CD4-positive, CD25-positive, alpha-beta regulatory T cell (primary cell): ENCODE measurements at regions not wholly inside any gene's neighbourhood (a gene's known extent, or its start where the extent isn't known, plus 50 kb on each side); places are given as distances from the start of the nearest gene placed in this dataset.

Experiments
- ATAC-seq, 2 donors: fragments of 150-1000 bp; cut with Tn5 transposase; one replicate each; pipeline ENCODE4 v1.10.0; 2021; ENCODE audit warnings: low read depth in 2 of 2, moderate number of reproducible peaks in 2 of 2, moderate library complexity in 1 of 2
- DNase-seq, 3 donors: peaks; one replicate each; pipeline versions ENCODE4 v3.0.0 to v3.0.0-alpha.2; 2012 to 2022; ENCODE audit warnings: mixed read lengths in 1 of 3
- H3K27ac ChIP-seq: one replicate; pipeline ENCODE4 v1.7.0; 2013; ENCODE audit warnings: mild to moderate bottlenecking, low read length; ENCODE audit not compliant: insufficient read depth, poor library complexity, severe bottlenecking
- H3K27me3 ChIP-seq: one replicate; pipeline ENCODE4 v1.7.0; 2013; ENCODE audit warnings: low read length; ENCODE audit not compliant: control insufficient read depth, insufficient read depth
- H3K36me3 ChIP-seq: one replicate; pipeline ENCODE4 v1.7.0; 2013; ENCODE audit warnings: mild to moderate bottlenecking, low read length, moderate library complexity; ENCODE audit not compliant: control insufficient read depth, insufficient read depth
- H3K4me1 ChIP-seq: 2 replicates; pipeline ENCODE4 v1.7.0; 2013; ENCODE audit warnings: mild to moderate bottlenecking, low read length; ENCODE audit not compliant: insufficient read depth, control insufficient read depth, poor library complexity, severe bottlenecking
- H3K4me3 ChIP-seq: one replicate; pipeline ENCODE4 v1.7.0; 2013; ENCODE audit warnings: low read depth, mild to moderate bottlenecking, low read length, moderate library complexity
- H3K9me3 ChIP-seq, 2 experiments: 1 replicate in 1 of 2; 2 replicates in 1 of 2; pipeline ENCODE4 v1.7.0; 2013; ENCODE audit warnings: low read length in 2 of 2, mild to moderate bottlenecking in 1 of 2, moderate library complexity in 1 of 2; ENCODE audit not compliant: control insufficient read depth in 2 of 2
- H3K27ac Mint-ChIP-seq, 3 donors: one replicate each; pipeline ENCODE4 v1.8.0; 2020 to 2022; ENCODE audit warnings: mild to moderate bottlenecking in 3 of 3, mixed read lengths in 3 of 3, moderate library complexity in 2 of 3
- H3K27me3 Mint-ChIP-seq: one replicate; pipeline ENCODE4 v1.8.0; 2022; ENCODE audit warnings: mild to moderate bottlenecking, mixed read lengths
- H3K36me3 Mint-ChIP-seq: one replicate; pipeline ENCODE4 v1.8.0; 2020; ENCODE audit warnings: mixed read lengths
- H3K4me1 Mint-ChIP-seq, 4 donors: one replicate each; pipeline ENCODE4 v1.8.0; 2020 to 2022; ENCODE audit warnings: mixed read lengths in 4 of 4, mild to moderate bottlenecking in 1 of 4
- H3K4me3 Mint-ChIP-seq, 4 donors: one replicate each; pipeline ENCODE4 v1.8.0; 2020 to 2022; ENCODE audit warnings: mild to moderate bottlenecking in 4 of 4, mixed read lengths in 4 of 4, moderate library complexity in 3 of 4
- H3K9me3 Mint-ChIP-seq, 7 donors: one replicate each; pipeline ENCODE4 v1.8.0; 2020 to 2022; ENCODE audit warnings: mixed read lengths in 7 of 7, mild to moderate bottlenecking in 3 of 7, moderate library complexity in 2 of 7

DNA sequence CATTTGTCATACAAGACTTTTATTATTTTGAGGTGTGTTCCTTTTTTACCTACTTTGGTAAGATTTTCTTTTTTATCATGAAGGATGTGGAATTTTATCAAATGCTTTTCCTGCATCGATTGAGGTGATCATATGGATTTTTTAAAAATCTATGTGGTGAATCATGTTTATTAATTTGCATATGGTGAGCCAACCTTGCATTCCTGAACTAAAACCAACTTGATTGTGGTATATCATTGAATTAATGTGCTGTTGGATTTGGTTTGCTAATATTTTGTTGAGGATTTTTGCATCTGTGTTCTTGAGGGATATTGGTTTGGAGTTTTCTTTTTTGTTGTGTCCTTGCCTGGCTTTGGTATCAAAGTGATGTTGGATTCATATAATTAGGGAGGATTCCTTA lies 848.1 kb upstream of the EYS start:
- no peaks in the 10 kb centered on the region for H3K4me1 Mint-ChIP-seq
- Histone ChIP-seq H3K36me3 (no peaks in the 10 kb centered on the region), H3K4me1 (no peaks in the 10 kb centered on the region), H3K27me3 (no peaks in the 10 kb centered on the region), H3K9me3 (peaks cover 2 to 5% of the 10 kb centered on the region in 2 experiments), H3K27ac (no peak overlapping the region), H3K4me3 (no peak overlapping the region)
- no peak overlapping the region for H3K27ac Mint-ChIP-seq
- no peaks in the 10 kb centered on the region for H3K27me3 Mint-ChIP-seq
- no peaks in the 10 kb centered on the region for H3K36me3 Mint-ChIP-seq
- ATAC-seq (no peak), DNase-seq (no peak)
- H3K4me3 Mint-ChIP-seq: no peak overlapping the region
- H3K9me3 Mint-ChIP-seq: peaks cover 0 to 42% (median 10%) of the 10 kb centered on the region in 7 donors

DNA sequence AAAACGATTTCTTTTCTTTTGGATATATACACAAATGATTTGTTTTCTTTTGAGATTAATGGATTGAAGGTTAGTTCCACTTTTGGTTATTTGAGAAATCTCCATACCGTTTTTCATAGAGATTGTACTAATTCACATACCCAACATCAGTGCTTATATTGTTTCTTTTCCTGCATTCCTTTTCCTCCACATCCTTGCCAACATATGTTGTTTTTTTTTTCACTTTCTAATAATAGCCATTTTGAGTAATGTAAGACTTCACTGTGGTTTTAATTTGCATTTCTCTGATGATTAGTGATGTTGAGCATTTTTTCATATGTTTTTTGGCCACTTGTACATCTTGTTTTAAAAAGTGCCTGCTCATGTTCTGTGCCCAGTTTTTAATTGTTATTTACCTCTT lies 846.4 kb upstream of the EYS start:
- Histone ChIP-seq H3K4me3 (no peak overlapping the region), H3K4me1 (no peaks in the 10 kb centered on the region), H3K9me3 (peaks cover 3 to 5% of the 10 kb centered on the region in 2 experiments), H3K27ac (no peak overlapping the region), H3K27me3 (no peaks in the 10 kb centered on the region), H3K36me3 (no peaks in the 10 kb centered on the region)
- Mint-ChIP-seq H3K36me3 (no peaks in the 10 kb centered on the region), H3K27ac (no peak overlapping the region), H3K27me3 (no peaks in the 10 kb centered on the region), H3K9me3 (peaks cover 0 to 36% (median 6%) of the 10 kb centered on the region in 7 donors), H3K4me1 (no peaks in the 10 kb centered on the region), H3K4me3 (no peak overlapping the region)
- no peak for ATAC-seq
- no peak for DNase-seq

DNA sequence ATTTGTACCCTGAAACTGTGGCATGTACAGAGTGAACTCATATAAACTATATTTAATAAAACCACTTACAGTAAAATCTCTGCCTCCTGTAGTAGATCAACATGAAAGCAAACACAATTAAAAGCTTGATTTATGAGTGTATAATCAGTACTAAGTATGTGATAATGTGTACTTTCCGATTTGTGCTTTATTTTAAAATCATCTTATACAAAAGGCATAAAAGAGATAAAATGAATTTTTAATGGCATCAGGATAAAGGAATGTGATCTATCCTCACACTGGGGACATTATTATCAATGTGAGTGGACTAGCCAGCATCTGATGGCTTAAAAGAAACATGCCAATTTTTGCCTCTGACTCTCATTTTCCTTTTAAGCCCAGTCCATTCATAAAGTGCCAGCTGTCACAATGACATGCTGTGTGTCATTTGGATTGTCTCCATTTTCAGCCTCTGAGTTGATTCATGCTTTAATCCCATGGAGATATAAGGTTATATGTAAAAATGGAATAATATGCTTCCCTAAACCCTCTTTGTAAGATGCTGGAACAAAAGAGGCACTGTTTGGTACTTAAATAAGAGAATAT lies 831.6 kb upstream of the EYS start:
- Histone ChIP-seq H3K36me3 (no peaks in the 10 kb centered on the region), H3K27me3 (no peaks in the 10 kb centered on the region), H3K27ac (no peak overlapping the region), H3K4me1 (no peaks in the 10 kb centered on the region), H3K9me3 (peaks cover 0 to 8% of the 10 kb centered on the region in 2 experiments), H3K4me3 (no peak overlapping the region)
- ATAC-seq (no peak), DNase-seq (no peak)
- Mint-ChIP-seq H3K9me3 (peaks cover 4 to 22% (median 8%) of the 10 kb centered on the region in 7 donors), H3K27ac (no peak overlapping the region), H3K27me3 (no peaks in the 10 kb centered on the region), H3K36me3 (no peaks in the 10 kb centered on the region), H3K4me3 (no peak overlapping the region), H3K4me1 (no peaks in the 10 kb centered on the region)

DNA sequence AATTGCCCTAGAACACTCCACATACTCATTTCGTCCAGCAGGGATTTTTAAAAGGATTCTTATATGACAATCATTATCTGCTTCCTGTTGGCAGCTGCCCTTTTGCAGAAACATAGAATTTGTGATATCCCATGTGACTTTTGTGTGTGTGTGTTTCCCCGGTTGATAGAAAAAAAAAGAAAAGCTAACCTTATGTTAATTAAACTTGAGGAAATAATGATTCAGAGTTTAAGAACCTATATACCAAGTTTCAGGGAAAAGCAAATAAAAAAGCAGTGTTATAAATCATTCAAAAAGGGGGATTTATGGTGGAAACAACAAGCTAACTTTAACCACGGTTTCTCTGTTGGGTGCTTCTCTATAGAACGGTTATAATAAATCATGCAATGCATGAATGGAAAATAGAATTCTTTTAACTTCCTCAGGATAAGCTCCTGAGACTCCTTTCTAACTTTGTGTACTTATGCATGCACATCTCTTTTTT lies 826.9 kb upstream of the EYS start:
- Histone ChIP-seq H3K36me3 (no peaks in the 10 kb centered on the region), H3K4me1 (no peaks in the 10 kb centered on the region), H3K9me3 (peaks cover 0 to 8% of the 10 kb centered on the region in 2 experiments), H3K27ac (no peak overlapping the region), H3K27me3 (no peaks in the 10 kb centered on the region), H3K4me3 (no peak overlapping the region)
- no peak for DNase-seq
- H3K9me3 Mint-ChIP-seq: peaks cover 0 to 20% (median 4%) of the 10 kb centered on the region in 7 donors
- no peak for ATAC-seq
- no peaks in the 10 kb centered on the region for H3K4me1 Mint-ChIP-seq
- H3K27me3 Mint-ChIP-seq: no peaks in the 10 kb centered on the region
- no peak overlapping the region for H3K4me3 Mint-ChIP-seq
- no peaks in the 10 kb centered on the region for H3K36me3 Mint-ChIP-seq
- no peak overlapping the region for H3K27ac Mint-ChIP-seq

DNA sequence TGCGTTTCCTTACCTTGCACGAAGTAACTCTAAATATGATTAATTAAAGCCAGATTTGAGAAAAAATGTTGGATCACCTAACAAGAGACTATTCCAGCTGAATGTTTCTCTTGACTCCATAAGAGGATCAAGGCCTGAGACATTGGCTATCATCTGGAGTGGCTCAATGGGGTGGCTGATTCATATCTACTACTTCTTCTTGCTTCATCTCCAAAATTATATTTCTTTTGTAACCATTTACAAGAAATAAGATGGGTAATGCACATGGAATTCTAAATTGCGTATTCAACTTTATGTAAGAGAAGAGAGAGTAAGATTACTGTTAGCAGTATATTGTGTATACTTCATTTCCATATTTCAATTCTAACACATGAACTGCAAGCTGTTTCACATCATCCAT lies 819.0 kb upstream of the EYS start:
- H3K4me1 Mint-ChIP-seq: no peaks in the 10 kb centered on the region
- ATAC-seq: no peak
- H3K27ac ChIP-seq: no peak overlapping the region
- peaks cover 0 to 15% (median 3%) of the 10 kb centered on the region in 7 donors for H3K9me3 Mint-ChIP-seq
- no peaks in the 10 kb centered on the region for H3K36me3 ChIP-seq
- DNase-seq: no peak
- no peak overlapping the region for H3K4me3 ChIP-seq
- no peaks in the 10 kb centered on the region for H3K4me1 ChIP-seq
- H3K27ac Mint-ChIP-seq: no peak overlapping the region
- H3K36me3 Mint-ChIP-seq: no peaks in the 10 kb centered on the region
- peaks cover 0 to 9% of the 10 kb centered on the region in 2 experiments for H3K9me3 ChIP-seq
- H3K27me3 Mint-ChIP-seq: no peaks in the 10 kb centered on the region
- H3K27me3 ChIP-seq: no peaks in the 10 kb centered on the region
- no peak overlapping the region for H3K4me3 Mint-ChIP-seq

DNA sequence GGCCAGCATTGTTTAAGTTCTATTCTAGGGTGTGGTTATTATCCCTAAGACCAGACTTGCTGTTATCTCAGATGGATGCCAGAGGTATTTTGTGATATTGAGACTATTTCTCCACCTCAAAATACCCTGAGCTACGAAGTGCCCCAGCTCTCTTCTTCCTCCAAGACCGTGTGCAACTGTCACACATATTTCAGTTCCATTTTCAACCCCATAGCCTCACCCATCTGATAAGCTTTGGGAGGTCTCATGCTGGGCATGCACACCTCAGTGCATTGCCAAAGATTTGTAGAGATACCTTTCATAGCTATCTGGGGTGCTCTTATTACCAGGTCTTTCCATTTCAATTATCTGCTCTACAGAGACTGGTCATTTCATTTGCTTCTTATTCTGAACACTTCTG lies 815.8 kb upstream of the EYS start:
- Mint-ChIP-seq H3K4me3 (no peak overlapping the region), H3K4me1 (no peaks in the 10 kb centered on the region), H3K36me3 (no peaks in the 10 kb centered on the region), H3K27me3 (no peaks in the 10 kb centered on the region), H3K9me3 (peaks cover 0 to 15% (median 3%) of the 10 kb centered on the region in 7 donors), H3K27ac (no peak overlapping the region)
- H3K27me3 ChIP-seq: no peaks in the 10 kb centered on the region
- DNase-seq (no peak), ATAC-seq (no peak)
- H3K4me1 ChIP-seq: no peaks in the 10 kb centered on the region
- H3K27ac ChIP-seq: no peak overlapping the region
- no peaks in the 10 kb centered on the region for H3K36me3 ChIP-seq
- H3K4me3 ChIP-seq: no peak overlapping the region
- peaks cover 2 to 9% of the 10 kb centered on the region in 2 experiments for H3K9me3 ChIP-seq

DNA sequence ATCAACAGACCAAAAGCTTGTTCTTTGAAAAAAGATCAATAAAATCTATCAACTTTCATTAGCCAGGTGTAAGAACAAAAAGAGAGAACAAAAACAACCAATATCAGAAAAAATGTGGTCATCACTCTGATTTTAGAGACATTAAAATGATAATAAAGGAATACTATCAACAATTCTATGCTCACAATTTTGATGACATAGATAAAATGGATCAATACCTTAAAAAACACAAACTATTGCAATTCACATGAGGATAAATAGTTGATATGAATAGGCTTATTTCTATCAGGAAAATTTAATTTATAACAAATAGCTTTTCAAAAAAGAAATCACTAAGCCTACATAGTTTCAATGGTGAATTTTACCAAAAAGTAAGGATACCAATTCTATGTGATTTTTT lies 809.4 kb upstream of the EYS start:
- H3K4me1 Mint-ChIP-seq: no peaks in the 10 kb centered on the region
- no peaks in the 10 kb centered on the region for H3K36me3 ChIP-seq
- no peaks in the 10 kb centered on the region for H3K27me3 ChIP-seq
- DNase-seq: no peak
- no peak for ATAC-seq
- no peaks in the 10 kb centered on the region for H3K27me3 Mint-ChIP-seq
- H3K27ac Mint-ChIP-seq: no peak overlapping the region
- H3K9me3 Mint-ChIP-seq: peaks cover 0 to 15% (median 6%) of the 10 kb centered on the region in 7 donors
- H3K36me3 Mint-ChIP-seq: no peaks in the 10 kb centered on the region
- peaks cover 0 to 2% of the 10 kb centered on the region in 2 experiments for H3K9me3 ChIP-seq
- H3K27ac ChIP-seq: no peak overlapping the region
- no peaks in the 10 kb centered on the region for H3K4me1 ChIP-seq
- no peak overlapping the region for H3K4me3 ChIP-seq
- H3K4me3 Mint-ChIP-seq: no peak overlapping the region

DNA sequence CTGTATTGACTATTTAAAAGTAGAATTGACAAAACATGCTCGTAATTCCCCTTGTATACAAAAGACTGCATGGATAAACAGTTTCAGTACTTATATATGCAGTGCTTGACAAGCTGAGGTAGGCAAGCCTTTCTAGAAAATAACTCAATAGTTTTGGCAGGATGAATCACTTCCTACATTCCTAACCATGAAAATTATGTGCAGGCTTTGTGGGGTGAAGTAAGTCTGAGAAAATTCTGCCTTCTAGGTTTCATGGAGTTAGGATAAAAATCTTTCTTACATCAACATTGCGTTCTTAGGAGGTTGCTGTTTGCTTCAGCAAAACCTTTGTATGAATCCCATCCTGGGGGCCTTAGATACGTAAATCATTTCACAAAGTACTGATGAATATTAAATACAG lies 801.4 kb upstream of the EYS start:
- H3K4me1 Mint-ChIP-seq: no peaks in the 10 kb centered on the region
- Histone ChIP-seq H3K36me3 (no peaks in the 10 kb centered on the region), H3K27me3 (no peaks in the 10 kb centered on the region), H3K4me3 (no peak overlapping the region), H3K4me1 (no peaks in the 10 kb centered on the region), H3K9me3 (peaks cover 0 to 4% of the 10 kb centered on the region in 2 experiments), H3K27ac (no peak overlapping the region)
- no peak for ATAC-seq
- no peak for DNase-seq
- H3K36me3 Mint-ChIP-seq: no peaks in the 10 kb centered on the region
- H3K27ac Mint-ChIP-seq: no peak overlapping the region
- peaks cover 0 to 32% (median 6%) of the 10 kb centered on the region in 7 donors for H3K9me3 Mint-ChIP-seq
- no peak overlapping the region for H3K4me3 Mint-ChIP-seq
- no peaks in the 10 kb centered on the region for H3K27me3 Mint-ChIP-seq
